Tibial nerve (tissue), 4 donors: ENCODE measurements at regions not wholly inside any gene's neighbourhood (a gene's known extent, or its start where the extent isn't known, plus 50 kb on each side); places are given as distances from the start of the nearest gene placed in this dataset.

ENCODE experiments used
- DNase-seq, 2 donors: peaks; one replicate each; pipeline ENCODE4 v3.0.0-alpha.2; 2019; ENCODE audit warnings: low spot score in 2 of 2
- H3K27ac ChIP-seq, 4 donors: fragments of 200-600 bp; sonication (generic) in 3 of 4; one replicate each; pipeline ENCODE4 v1.5.1; 2017 to 2019; ENCODE audit warnings: mild to moderate bottlenecking in 1 of 4
- H3K27me3 ChIP-seq, 2 donors: fragments of 200-600 bp; sonication (generic) in 1 of 2; one replicate each; pipeline versions ENCODE4 v1.5.1 to v1.6.0; 2017 to 2019
- H3K36me3 ChIP-seq, 3 donors: fragments of 200-600 bp; sonication (generic); one replicate each; pipeline ENCODE4 v1.5.1; 2018 to 2019
- H3K4me1 ChIP-seq, 4 donors: fragments of 200-600 bp; sonication (generic) in 3 of 4; one replicate each; pipeline ENCODE4 v1.5.1; 2017 to 2019
- H3K4me3 ChIP-seq, 4 donors: fragments of 200-600 bp; sonication (generic) in 3 of 4; one replicate each; pipeline ENCODE4 v1.5.1; 2017 to 2019; ENCODE audit warnings: mild to moderate bottlenecking in 1 of 4, moderate library complexity in 1 of 4
- H3K9me3 ChIP-seq, 4 donors: fragments of 200-600 bp; sonication (generic) in 3 of 4; one replicate each; pipeline ENCODE4 v1.5.1; 2017 to 2019
- CTCF ChIP-seq, 5 experiments: fragments of 200-600 bp in 3 of 5; fragments of 450-650 bp in 2 of 5; sonication (generic) in 3 of 5; IDR thresholded peaks; one replicate each; pipeline ENCODE4 v1.5.1; 2016 to 2019; ENCODE audit warnings: antibody characterized with exemption in 5 of 5, mild to moderate bottlenecking in 3 of 5, moderate library complexity in 2 of 5
- EP300 ChIP-seq, 2 donors: sonication (generic); formaldehyde crosslinking; IDR thresholded peaks; one replicate each; pipeline ENCODE4 v1.6.1; 2017; ENCODE audit warnings: antibody characterized with exemption in 2 of 2, mild to moderate bottlenecking in 1 of 2
- POLR2A ChIP-seq, 2 donors: fragments of 450-650 bp; IDR thresholded peaks; one replicate each; pipeline ENCODE4 v1.6.1; 2017; ENCODE audit warnings: antibody characterized with exemption in 2 of 2, mild to moderate bottlenecking in 2 of 2, moderate library complexity in 2 of 2
- WGBS, 2 donors: methylation state at CpG; one replicate each; pipeline ENCODE4 v1.1.5; 2018; 5-methylcytosine and 5-hydroxymethylcytosine counted together

GRCh38 chr2:51734115-51734514 is 702.2 kb upstream of the NRXN1 start:
- WGBS, 2 donors: 87 to 89% methylated on average over 1 of the region's 1 CpG
- H3K4me3 ChIP-seq: no peak overlapping the region
- TF ChIP-seq CTCF (IDR thresholded peaks at IDR 0.05) (no peak), EP300 (IDR thresholded peaks at IDR 0.05) (no peak), POLR2A (IDR thresholded peaks at IDR 0.05) (no peak)

DNA sequence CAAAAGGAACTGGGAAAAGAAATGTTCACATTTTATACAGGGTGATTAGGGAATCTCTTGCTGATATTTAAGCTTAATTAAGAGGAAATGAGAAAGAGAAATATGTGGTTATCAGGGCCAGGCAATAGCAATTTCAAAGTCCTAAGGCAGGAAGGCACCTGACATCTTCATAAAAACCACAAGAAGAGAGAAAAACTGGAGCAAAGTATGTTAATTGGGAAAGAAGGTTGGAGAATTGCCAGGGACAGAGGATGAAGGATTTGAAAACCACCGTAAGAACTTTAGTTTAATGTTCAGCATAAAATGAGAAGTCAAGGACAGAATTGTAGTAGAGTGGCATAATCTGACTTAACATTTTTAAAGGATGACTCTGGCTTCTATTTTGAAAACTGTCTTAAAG is 691.8 kb upstream of the NRXN1 start:
- no peak for DNase-seq
- Histone ChIP-seq H3K4me1 (no peaks in the 10 kb centered on the region), H3K4me3 (no peak overlapping the region), H3K27me3 (no peaks in the 10 kb centered on the region), H3K27ac (no peak overlapping the region), H3K9me3 (no peaks in the 10 kb centered on the region), H3K36me3 (no peaks in the 10 kb centered on the region)
- TF ChIP-seq EP300 (IDR thresholded peaks at IDR 0.05): no peak
- TF ChIP-seq CTCF (IDR thresholded peaks at IDR 0.05): no peak
- no peak for TF ChIP-seq POLR2A (IDR thresholded peaks at IDR 0.05)
- 0 to 11% methylated on average over 1 of the region's 1 CpG for WGBS, 2 donors

More at GRCh38 chr2:51734115-51734514, 702.2 kb upstream of the NRXN1 start:
- no peaks in the 10 kb centered on the region for H3K4me1 ChIP-seq
- H3K36me3 ChIP-seq: no peaks in the 10 kb centered on the region
- DNase-seq: no peak
- H3K27ac ChIP-seq: no peak overlapping the region
- H3K9me3 ChIP-seq: no peaks in the 10 kb centered on the region
- no peaks in the 10 kb centered on the region for H3K27me3 ChIP-seq

DNA sequence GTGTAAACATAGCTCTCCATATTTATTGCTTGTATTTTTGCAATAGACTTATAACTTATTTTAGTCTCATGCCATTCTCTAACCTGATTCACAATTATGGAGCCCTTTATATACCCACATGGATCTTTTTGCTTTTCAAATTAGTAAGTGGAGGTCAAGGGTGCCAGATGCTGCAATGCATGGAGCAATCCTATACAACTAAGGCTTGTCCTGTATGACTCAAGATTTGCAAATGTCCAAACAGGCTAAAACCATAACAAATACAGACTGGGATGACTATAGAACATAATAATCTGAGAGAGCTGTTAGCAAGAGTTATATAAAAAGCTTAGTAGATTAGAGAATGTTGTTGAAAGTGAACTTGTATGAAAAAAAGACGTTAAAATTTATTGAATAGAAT is 690.4 kb upstream of the NRXN1 start:
- no peaks in the 10 kb centered on the region for H3K4me1 ChIP-seq
- no peaks in the 10 kb centered on the region for H3K27me3 ChIP-seq
- DNase-seq: no peak
- 80 to 84% methylated on average over 1 of the region's 1 CpG for WGBS, 2 donors
- no peaks in the 10 kb centered on the region for H3K36me3 ChIP-seq
- H3K9me3 ChIP-seq: no peaks in the 10 kb centered on the region
- no peak overlapping the region for H3K27ac ChIP-seq
- no peak for TF ChIP-seq CTCF (IDR thresholded peaks at IDR 0.05)
- TF ChIP-seq POLR2A (IDR thresholded peaks at IDR 0.05): no peak
- no peak for TF ChIP-seq EP300 (IDR thresholded peaks at IDR 0.05)
- no peak overlapping the region for H3K4me3 ChIP-seq

GRCh38 chr2:51720826-51721225 is 688.9 kb upstream of the NRXN1 start:
- Histone ChIP-seq H3K4me3 (no peak overlapping the region), H3K36me3 (no peaks in the 10 kb centered on the region), H3K9me3 (no peaks in the 10 kb centered on the region), H3K27ac (no peak overlapping the region), H3K27me3 (no peaks in the 10 kb centered on the region), H3K4me1 (no peaks in the 10 kb centered on the region)
- 80 to 85% methylated on average over 1 of the region's 1 CpG for WGBS, 2 donors
- no peak for DNase-seq
- TF ChIP-seq POLR2A (IDR thresholded peaks at IDR 0.05) (no peak), EP300 (IDR thresholded peaks at IDR 0.05) (no peak), CTCF (IDR thresholded peaks at IDR 0.05) (no peak)

DNA sequence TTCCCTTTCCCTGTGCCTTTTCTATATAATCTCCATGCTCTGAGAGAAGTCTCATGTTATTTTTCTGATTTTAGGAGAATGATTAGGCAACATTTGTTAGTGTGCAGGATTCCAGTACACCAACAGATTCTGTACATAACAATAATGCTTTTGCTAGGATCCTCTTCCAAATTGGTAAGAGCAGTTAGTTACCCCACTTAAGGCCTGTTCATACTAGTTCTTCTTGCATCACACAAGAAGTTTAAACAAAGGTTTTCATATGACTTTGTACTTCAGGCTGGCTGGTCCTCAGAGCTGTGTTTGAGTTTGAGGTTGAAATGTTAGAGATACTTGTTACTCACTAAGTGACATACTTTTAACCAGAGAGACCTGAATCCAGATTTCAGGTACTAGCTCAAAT is 686.9 kb upstream of the NRXN1 start:
- Histone ChIP-seq H3K36me3 (no peaks in the 10 kb centered on the region), H3K4me3 (no peak overlapping the region), H3K27ac (no peak overlapping the region), H3K9me3 (peaks cover 0 to 6% (median 0%) of the 10 kb centered on the region in 4 donors), H3K27me3 (no peaks in the 10 kb centered on the region), H3K4me1 (no peaks in the 10 kb centered on the region)
- no peak for DNase-seq
- TF ChIP-seq POLR2A (IDR thresholded peaks at IDR 0.05): no peak
- TF ChIP-seq CTCF (IDR thresholded peaks at IDR 0.05): no peak
- no peak for TF ChIP-seq EP300 (IDR thresholded peaks at IDR 0.05)
